ENCODE measurements at regions not wholly inside any gene's neighbourhood (a gene's known extent, or its start where the extent isn't known, plus 50 kb on each side); places are given as distances from the start of the nearest gene placed in this dataset.

DNA sequence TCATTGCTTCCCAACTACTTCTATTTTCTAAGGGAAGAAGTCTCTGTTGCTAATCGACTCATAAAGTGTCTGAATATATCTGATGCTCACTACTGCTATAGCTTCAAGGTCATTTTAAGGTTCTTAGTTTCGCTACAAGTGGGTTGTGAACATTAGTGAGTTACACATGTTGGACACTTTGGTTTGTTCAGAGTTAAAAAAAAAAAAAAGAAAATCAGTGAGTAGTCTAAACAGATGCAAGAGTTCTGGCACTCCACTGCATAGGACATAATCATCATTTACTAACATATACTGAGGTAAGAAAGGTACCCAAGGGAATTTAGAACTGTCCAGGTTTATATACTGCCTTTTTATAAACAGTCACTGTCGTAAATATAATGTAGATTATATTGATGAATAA, 108.8 kb downstream of the KLF12 start:
- TF ChIP-seq, protein P1, sequence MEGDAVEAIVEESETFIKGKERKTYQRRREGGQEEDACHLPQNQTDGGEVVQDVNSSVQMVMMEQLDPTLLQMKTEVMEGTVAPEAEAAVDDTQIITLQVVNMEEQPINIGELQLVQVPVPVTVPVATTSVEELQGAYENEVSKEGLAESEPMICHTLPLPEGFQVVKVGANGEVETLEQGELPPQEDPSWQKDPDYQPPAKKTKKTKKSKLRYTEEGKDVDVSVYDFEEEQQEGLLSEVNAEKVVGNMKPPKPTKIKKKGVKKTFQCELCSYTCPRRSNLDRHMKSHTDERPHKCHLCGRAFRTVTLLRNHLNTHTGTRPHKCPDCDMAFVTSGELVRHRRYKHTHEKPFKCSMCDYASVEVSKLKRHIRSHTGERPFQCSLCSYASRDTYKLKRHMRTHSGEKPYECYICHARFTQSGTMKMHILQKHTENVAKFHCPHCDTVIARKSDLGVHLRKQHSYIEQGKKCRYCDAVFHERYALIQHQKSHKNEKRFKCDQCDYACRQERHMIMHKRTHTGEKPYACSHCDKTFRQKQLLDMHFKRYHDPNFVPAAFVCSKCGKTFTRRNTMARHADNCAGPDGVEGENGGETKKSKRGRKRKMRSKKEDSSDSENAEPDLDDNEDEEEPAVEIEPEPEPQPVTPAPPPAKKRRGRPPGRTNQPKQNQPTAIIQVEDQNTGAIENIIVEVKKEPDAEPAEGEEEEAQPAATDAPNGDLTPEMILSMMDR (conservative IDR thresholded peaks at IDR 0.05; ENCODE audit: low read length), result no peak
- TF ChIP-seq EZH2phosphoT487 (IDR thresholded peaks at IDR 0.05; ENCODE audit: borderline replicate concordance, low read depth, low read length), result no peak
